GM23338 (cell line): ENCODE measurements at regions not wholly inside any gene's neighbourhood (a gene's known extent, or its start where the extent isn't known, plus 50 kb on each side); places are given as distances from the start of the nearest gene placed in this dataset.

Source experiments
- ATAC-seq: fragments of 200-7000 bp; cut with Tn5 transposase; 3 replicates; pipeline ENCODE4 v1.9.1; 2020
- DNase-seq: peaks from one replicate; pipeline ENCODE4 v3.0.0-alpha.2; 2015; ENCODE audit warnings: low spot score
- H2AFZ ChIP-seq: fragments of 200-600 bp; sonication (generic); 2 replicates; pipeline ENCODE4 v1.8.0; 2016; ENCODE audit warnings: antibody characterized with exemption, mild to moderate bottlenecking, moderate library complexity
- H3F3A ChIP-seq: fragments of 200-600 bp; sonication (generic); replicated peaks from 2 replicates; pipeline ENCODE4 v1.8.0; 2017; ENCODE audit warnings: antibody characterized with exemption, mixed run types, low read depth
- H3K27ac ChIP-seq: fragments of 200-600 bp; sonication (generic); 2 replicates; pipeline ENCODE4 v1.6.1; 2016; ENCODE audit warnings: low read depth
- H3K27me3 ChIP-seq: fragments of 200-600 bp; sonication (generic); 2 replicates; pipeline ENCODE4 v1.8.0; 2016; ENCODE audit warnings: mild to moderate bottlenecking, mixed run types, moderate library complexity; ENCODE audit not compliant: insufficient read depth
- H3K36me3 ChIP-seq: fragments of 200-600 bp; sonication (generic); 2 replicates; pipeline ENCODE4 v1.8.0; 2016; ENCODE audit warnings: mild to moderate bottlenecking; ENCODE audit not compliant: insufficient read depth
- H3K4me1 ChIP-seq: fragments of 200-600 bp; sonication (generic); 2 replicates; pipeline ENCODE4 v1.8.0; 2016; ENCODE audit warnings: mild to moderate bottlenecking, moderate library complexity; ENCODE audit not compliant: insufficient read depth
- H3K4me2 ChIP-seq: fragments of 200-600 bp; sonication (generic); 2 replicates; pipeline ENCODE4 v1.7.1; 2017; ENCODE audit warnings: mixed run types
- H3K4me3 ChIP-seq: fragments of 200-600 bp; sonication (generic); 2 replicates; pipeline ENCODE4 v1.6.1; 2016; ENCODE audit warnings: mixed run types
- H3K79me2 ChIP-seq: fragments of 200-600 bp; sonication (generic); replicated peaks from 2 replicates; pipeline ENCODE4 v1.8.0; 2017; ENCODE audit warnings: mild to moderate bottlenecking; ENCODE audit not compliant: insufficient read depth
- H3K9me2 ChIP-seq: fragments of 200-600 bp; sonication (generic); 2 replicates; pipeline ENCODE4 v1.8.0; 2017; ENCODE audit not compliant: insufficient read depth
- H4K20me1 ChIP-seq: fragments of 200-600 bp; sonication (generic); replicated peaks from 2 replicates; pipeline ENCODE4 v1.8.0; 2017; ENCODE audit warnings: mild to moderate bottlenecking; ENCODE audit not compliant: insufficient read depth
- H3K27ac Mint-ChIP-seq: 2 replicates; pipeline ENCODE4 v1.8.0; 2020; ENCODE audit warnings: inconsistent platforms, mild to moderate bottlenecking, moderate library complexity, mixed read lengths
- H3K27me3 Mint-ChIP-seq: 3 replicates; pipeline ENCODE4 v1.8.0; 2022; ENCODE audit warnings: low read depth, mild to moderate bottlenecking, moderate library complexity, mixed read lengths, inconsistent platforms; ENCODE audit not compliant: insufficient read depth, poor library complexity
- H3K36me3 Mint-ChIP-seq: 3 replicates; pipeline ENCODE4 v1.8.0; 2021; ENCODE audit warnings: low read depth, mild to moderate bottlenecking, inconsistent platforms, moderate library complexity, mixed read lengths
- H3K4me1 Mint-ChIP-seq: 3 replicates; pipeline ENCODE4 v1.8.0; 2020; ENCODE audit warnings: mild to moderate bottlenecking, inconsistent platforms, mixed read lengths
- H3K4me3 Mint-ChIP-seq: 3 replicates; pipeline ENCODE4 v1.8.0; 2021; ENCODE audit warnings: moderate library complexity, mild to moderate bottlenecking, inconsistent platforms, mixed read lengths
- H3K9me3 Mint-ChIP-seq: 3 replicates; pipeline ENCODE4 v1.8.0; 2020; ENCODE audit warnings: moderate library complexity, mild to moderate bottlenecking, inconsistent platforms, mixed read lengths
- CREB1 ChIP-seq: fragments of 250-450 bp; sonication (Bioruptor Pico); IDR thresholded peaks from 2 replicates; pipeline ENCODE4 v1.5.0; 2020; ENCODE audit warnings: low read depth, mild to moderate bottlenecking, moderate library complexity
- EZH2 ChIP-seq: fragments of 200-600 bp; sonication (generic); IDR thresholded peaks from one replicate; pipeline ENCODE4 v1.8.0; 2017; ENCODE audit warnings: antibody characterized with exemption, mild to moderate bottlenecking, low read depth; ENCODE audit not compliant: unreplicated experiment
- EZH2phosphoT487 ChIP-seq: fragments of 200-600 bp; sonication (generic); IDR thresholded peaks from one replicate; pipeline ENCODE4 v1.8.1; 2018; ENCODE audit warnings: antibody characterized with exemption; ENCODE audit not compliant: unreplicated experiment
- JUNB ChIP-seq: IDR thresholded peaks from one replicate; pipeline ENCODE4 v1.6.1; 2016; ENCODE audit warnings: antibody characterized with exemption; ENCODE audit not compliant: unreplicated experiment
- NANOG ChIP-seq: IDR thresholded peaks from 2 replicates; pipeline ENCODE4 v1.6.1; 2016; ENCODE audit warnings: antibody characterized with exemption, borderline replicate concordance
- POLR2AphosphoS5 ChIP-seq: IDR thresholded peaks from 2 replicates; pipeline ENCODE4 v1.6.1; 2016; ENCODE audit warnings: antibody characterized with exemption, low read depth
- STAT1 ChIP-seq: IDR thresholded peaks from one replicate; pipeline ENCODE4 v1.6.1; 2016; ENCODE audit warnings: antibody characterized with exemption; ENCODE audit not compliant: unreplicated experiment
- ZNF114 ChIP-seq: fragments of 250-450 bp; sonication (Bioruptor Pico); IDR thresholded peaks from 2 replicates; pipeline ENCODE4 v1.5.0; 2020; ENCODE audit warnings: mild to moderate bottlenecking, moderate library complexity
- ZNF331 ChIP-seq: fragments of 250-450 bp; sonication (Bioruptor Pico); IDR thresholded peaks from 2 replicates; pipeline ENCODE4 v1.5.0; 2020; ENCODE audit warnings: low read depth, mild to moderate bottlenecking, moderate library complexity
- TF ChIP-seq, protein P1 (sequence below), 2 experiments: fragments of 200-600 bp in 1 of 2; sonication (generic) in 1 of 2; conservative IDR thresholded peaks; 2 replicates each; pipeline versions ENCODE4 v1.5.1 to v1.6.1; 2016 to 2017; ENCODE audit warnings: antibody characterized with exemption in 2 of 2, low read depth in 2 of 2, mild to moderate bottlenecking in 2 of 2, moderate library complexity in 1 of 2
- TF ChIP-seq, protein P2 (sequence below): IDR thresholded peaks from 2 replicates; pipeline ENCODE4 v1.6.1; 2016; ENCODE audit warnings: antibody characterized with exemption
- TF ChIP-seq, protein P3 (sequence below): fragments of 250-450 bp; sonication (Bioruptor Pico); IDR thresholded peaks from 2 replicates; pipeline ENCODE4 v1.5.0; 2020; ENCODE audit warnings: mild to moderate bottlenecking, moderate library complexity
- TF ChIP-seq, protein P4 (sequence below): IDR thresholded peaks from one replicate; pipeline ENCODE4 v1.6.1; 2018; ENCODE audit warnings: antibody characterized with exemption; ENCODE audit not compliant: unreplicated experiment

DNA sequence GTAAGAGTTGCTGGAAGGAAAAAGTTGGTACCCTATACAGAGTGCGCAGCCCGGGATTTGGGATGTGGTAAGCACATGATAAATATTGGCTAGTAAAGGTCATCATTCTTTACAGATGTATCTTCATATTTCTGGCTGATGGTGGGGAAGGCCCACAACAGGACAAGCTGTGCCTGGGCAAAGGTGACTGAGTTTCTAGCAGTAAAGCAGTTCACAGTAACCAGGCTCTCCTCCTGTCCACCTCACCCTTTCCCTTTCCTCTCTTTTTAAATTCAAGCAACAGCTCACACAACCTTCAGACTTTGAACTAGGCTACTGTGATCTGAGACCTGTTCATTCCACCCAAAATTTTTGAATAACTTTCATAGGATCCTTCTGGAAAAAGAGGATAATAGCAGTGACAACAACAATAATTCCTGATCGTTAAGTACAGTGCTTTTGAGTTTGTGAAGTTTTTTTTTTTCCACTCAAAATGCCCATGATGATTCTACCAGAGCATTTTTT, 145.9 kb upstream of the TBL1XR1 start:
- no peaks in the 10 kb centered on the region for H3K36me3 ChIP-seq
- peaks cover 13% of the 10 kb centered on the region for H3K4me1 ChIP-seq
- peaks cover 51% of the 10 kb centered on the region for H3K27me3 Mint-ChIP-seq
- H3K27ac ChIP-seq = no peak overlapping the region
- peaks cover 70% of the 10 kb centered on the region for H3K27me3 ChIP-seq
- no peaks in the 10 kb centered on the region for H3K9me3 Mint-ChIP-seq
- no peaks in the 10 kb centered on the region; the same call in 1 of the 2 replicates for H4K20me1 ChIP-seq
- ATAC-seq = no peak
- H2AFZ ChIP-seq = no peak overlapping the region
- no peak overlapping the region for H3K4me2 ChIP-seq
- H3K4me3 ChIP-seq = no peak overlapping the region
- no peak overlapping the region for H3K4me3 Mint-ChIP-seq
- H3K27ac Mint-ChIP-seq = no peak overlapping the region
- TF ChIP-seq CREB1 = no peak
- TF ChIP-seq, protein P1, sequence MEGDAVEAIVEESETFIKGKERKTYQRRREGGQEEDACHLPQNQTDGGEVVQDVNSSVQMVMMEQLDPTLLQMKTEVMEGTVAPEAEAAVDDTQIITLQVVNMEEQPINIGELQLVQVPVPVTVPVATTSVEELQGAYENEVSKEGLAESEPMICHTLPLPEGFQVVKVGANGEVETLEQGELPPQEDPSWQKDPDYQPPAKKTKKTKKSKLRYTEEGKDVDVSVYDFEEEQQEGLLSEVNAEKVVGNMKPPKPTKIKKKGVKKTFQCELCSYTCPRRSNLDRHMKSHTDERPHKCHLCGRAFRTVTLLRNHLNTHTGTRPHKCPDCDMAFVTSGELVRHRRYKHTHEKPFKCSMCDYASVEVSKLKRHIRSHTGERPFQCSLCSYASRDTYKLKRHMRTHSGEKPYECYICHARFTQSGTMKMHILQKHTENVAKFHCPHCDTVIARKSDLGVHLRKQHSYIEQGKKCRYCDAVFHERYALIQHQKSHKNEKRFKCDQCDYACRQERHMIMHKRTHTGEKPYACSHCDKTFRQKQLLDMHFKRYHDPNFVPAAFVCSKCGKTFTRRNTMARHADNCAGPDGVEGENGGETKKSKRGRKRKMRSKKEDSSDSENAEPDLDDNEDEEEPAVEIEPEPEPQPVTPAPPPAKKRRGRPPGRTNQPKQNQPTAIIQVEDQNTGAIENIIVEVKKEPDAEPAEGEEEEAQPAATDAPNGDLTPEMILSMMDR (conservative IDR thresholded peaks at IDR 0.05; ENCODE audit: low read depth in 2 of 2) = no peak
- no peak for TF ChIP-seq ZNF331 (CRISPR knock-in tag)
- no peak for TF ChIP-seq JUNB
- TF ChIP-seq, protein P2, sequence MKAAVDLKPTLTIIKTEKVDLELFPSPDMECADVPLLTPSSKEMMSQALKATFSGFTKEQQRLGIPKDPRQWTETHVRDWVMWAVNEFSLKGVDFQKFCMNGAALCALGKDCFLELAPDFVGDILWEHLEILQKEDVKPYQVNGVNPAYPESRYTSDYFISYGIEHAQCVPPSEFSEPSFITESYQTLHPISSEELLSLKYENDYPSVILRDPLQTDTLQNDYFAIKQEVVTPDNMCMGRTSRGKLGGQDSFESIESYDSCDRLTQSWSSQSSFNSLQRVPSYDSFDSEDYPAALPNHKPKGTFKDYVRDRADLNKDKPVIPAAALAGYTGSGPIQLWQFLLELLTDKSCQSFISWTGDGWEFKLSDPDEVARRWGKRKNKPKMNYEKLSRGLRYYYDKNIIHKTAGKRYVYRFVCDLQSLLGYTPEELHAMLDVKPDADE = no peak
- TF ChIP-seq, protein P3, sequence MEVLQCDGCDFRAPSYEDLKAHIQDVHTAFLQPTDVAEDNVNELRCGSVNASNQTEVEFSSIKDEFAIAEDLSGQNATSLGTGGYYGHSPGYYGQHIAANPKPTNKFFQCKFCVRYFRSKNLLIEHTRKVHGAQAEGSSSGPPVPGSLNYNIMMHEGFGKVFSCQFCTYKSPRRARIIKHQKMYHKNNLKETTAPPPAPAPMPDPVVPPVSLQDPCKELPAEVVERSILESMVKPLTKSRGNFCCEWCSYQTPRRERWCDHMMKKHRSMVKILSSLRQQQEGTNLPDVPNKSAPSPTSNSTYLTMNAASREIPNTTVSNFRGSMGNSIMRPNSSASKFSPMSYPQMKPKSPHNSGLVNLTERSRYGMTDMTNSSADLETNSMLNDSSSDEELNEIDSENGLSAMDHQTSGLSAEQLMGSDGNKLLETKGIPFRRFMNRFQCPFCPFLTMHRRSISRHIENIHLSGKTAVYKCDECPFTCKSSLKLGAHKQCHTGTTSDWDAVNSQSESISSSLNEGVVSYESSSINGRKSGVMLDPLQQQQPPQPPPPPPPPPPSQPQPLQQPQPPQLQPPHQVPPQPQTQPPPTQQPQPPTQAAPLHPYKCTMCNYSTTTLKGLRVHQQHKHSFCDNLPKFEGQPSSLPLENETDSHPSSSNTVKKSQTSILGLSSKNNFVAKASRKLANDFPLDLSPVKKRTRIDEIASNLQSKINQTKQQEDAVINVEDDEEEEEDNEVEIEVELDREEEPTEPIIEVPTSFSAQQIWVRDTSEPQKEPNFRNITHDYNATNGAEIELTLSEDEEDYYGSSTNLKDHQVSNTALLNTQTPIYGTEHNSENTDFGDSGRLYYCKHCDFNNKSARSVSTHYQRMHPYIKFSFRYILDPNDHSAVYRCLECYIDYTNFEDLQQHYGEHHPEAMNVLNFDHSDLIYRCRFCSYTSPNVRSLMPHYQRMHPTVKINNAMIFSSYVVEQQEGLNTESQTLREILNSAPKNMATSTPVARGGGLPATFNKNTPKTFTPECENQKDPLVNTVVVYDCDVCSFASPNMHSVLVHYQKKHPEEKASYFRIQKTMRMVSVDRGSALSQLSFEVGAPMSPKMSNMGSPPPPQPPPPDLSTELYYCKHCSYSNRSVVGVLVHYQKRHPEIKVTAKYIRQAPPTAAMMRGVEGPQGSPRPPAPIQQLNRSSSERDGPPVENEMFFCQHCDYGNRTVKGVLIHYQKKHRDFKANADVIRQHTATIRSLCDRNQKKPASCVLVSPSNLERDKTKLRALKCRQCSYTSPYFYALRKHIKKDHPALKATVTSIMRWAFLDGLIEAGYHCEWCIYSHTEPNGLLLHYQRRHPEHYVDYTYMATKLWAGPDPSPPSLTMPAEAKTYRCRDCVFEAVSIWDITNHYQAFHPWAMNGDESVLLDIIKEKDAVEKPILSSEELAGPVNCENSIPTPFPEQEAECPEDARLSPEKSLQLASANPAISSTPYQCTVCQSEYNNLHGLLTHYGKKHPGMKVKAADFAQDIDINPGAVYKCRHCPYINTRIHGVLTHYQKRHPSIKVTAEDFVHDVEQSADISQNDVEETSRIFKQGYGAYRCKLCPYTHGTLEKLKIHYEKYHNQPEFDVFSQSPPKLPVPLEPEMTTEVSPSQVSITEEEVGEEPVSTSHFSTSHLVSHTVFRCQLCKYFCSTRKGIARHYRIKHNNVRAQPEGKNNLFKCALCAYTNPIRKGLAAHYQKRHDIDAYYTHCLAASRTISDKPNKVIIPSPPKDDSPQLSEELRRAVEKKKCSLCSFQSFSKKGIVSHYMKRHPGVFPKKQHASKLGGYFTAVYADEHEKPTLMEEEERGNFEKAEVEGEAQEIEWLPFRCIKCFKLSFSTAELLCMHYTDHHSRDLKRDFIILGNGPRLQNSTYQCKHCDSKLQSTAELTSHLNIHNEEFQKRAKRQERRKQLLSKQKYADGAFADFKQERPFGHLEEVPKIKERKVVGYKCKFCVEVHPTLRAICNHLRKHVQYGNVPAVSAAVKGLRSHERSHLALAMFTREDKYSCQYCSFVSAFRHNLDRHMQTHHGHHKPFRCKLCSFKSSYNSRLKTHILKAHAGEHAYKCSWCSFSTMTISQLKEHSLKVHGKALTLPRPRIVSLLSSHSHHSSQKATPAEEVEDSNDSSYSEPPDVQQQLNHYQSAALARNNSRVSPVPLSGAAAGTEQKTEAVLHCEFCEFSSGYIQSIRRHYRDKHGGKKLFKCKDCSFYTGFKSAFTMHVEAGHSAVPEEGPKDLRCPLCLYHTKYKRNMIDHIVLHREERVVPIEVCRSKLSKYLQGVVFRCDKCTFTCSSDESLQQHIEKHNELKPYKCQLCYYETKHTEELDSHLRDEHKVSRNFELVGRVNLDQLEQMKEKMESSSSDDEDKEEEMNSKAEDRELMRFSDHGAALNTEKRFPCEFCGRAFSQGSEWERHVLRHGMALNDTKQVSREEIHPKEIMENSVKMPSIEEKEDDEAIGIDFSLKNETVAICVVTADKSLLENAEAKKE (CRISPR knock-in tag) = no peak
- no peak for TF ChIP-seq STAT1
- TF ChIP-seq NANOG = no peak
- TF ChIP-seq EZH2phosphoT487 = no peak
- no peak for TF ChIP-seq EZH2
- no peak for TF ChIP-seq ZNF114 (CRISPR knock-in tag)
- TF ChIP-seq, protein P4, sequence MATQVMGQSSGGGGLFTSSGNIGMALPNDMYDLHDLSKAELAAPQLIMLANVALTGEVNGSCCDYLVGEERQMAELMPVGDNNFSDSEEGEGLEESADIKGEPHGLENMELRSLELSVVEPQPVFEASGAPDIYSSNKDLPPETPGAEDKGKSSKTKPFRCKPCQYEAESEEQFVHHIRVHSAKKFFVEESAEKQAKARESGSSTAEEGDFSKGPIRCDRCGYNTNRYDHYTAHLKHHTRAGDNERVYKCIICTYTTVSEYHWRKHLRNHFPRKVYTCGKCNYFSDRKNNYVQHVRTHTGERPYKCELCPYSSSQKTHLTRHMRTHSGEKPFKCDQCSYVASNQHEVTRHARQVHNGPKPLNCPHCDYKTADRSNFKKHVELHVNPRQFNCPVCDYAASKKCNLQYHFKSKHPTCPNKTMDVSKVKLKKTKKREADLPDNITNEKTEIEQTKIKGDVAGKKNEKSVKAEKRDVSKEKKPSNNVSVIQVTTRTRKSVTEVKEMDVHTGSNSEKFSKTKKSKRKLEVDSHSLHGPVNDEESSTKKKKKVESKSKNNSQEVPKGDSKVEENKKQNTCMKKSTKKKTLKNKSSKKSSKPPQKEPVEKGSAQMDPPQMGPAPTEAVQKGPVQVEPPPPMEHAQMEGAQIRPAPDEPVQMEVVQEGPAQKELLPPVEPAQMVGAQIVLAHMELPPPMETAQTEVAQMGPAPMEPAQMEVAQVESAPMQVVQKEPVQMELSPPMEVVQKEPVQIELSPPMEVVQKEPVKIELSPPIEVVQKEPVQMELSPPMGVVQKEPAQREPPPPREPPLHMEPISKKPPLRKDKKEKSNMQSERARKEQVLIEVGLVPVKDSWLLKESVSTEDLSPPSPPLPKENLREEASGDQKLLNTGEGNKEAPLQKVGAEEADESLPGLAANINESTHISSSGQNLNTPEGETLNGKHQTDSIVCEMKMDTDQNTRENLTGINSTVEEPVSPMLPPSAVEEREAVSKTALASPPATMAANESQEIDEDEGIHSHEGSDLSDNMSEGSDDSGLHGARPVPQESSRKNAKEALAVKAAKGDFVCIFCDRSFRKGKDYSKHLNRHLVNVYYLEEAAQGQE = no peak
- TF ChIP-seq POLR2AphosphoS5 = no peak
- no peaks in the 10 kb centered on the region for H3K36me3 Mint-ChIP-seq
- no peaks in the 10 kb centered on the region for H3F3A ChIP-seq
- peaks cover 18% of the 10 kb centered on the region; the same call in 2 of the 3 replicates for H3K4me1 Mint-ChIP-seq
- no peaks in the 10 kb centered on the region for H3K9me2 ChIP-seq
- no peak for DNase-seq
- H3K79me2 ChIP-seq = no peaks in the 10 kb centered on the region
